ENCODE measurements at regions not wholly inside any gene's neighbourhood (a gene's known extent, or its start where the extent isn't known, plus 50 kb on each side); places are given as distances from the start of the nearest gene placed in this dataset.

GRCh38 chr14:83096092-83096491, 1562.4 kb upstream of the SEL1L start:
- DNase-seq (ENCODE audit: low spot score) (no peak), ATAC-seq (no peak)
- no peaks in the 10 kb centered on the region for H3K4me1 ChIP-seq (ENCODE audit: insufficient read depth)
- no peak for TF ChIP-seq EZH2 (IDR thresholded peaks at IDR 0.05; ENCODE audit: low read depth, unreplicated experiment)
- H3K27me3 ChIP-seq (ENCODE audit: insufficient read depth) = no peaks in the 10 kb centered on the region
- H3K27me3 Mint-ChIP-seq (ENCODE audit: insufficient read depth, low read depth, poor library complexity) = peaks cover 3% of the 10 kb centered on the region
- no peak overlapping the region for H2AFZ ChIP-seq
- 0 out of 2 replicates have a peak, but pooled peaks cover 3% of the 10 kb centered on the region for H3K9me2 ChIP-seq (ENCODE audit: insufficient read depth)
- no peaks in the 10 kb centered on the region for H3K36me3 ChIP-seq (ENCODE audit: insufficient read depth)
- H3K9me3 Mint-ChIP-seq = no peaks in the 10 kb centered on the region
- no peak overlapping the region for H3K27ac ChIP-seq (ENCODE audit: low read depth)
- no peak overlapping the region for H3K27ac Mint-ChIP-seq
- no peak overlapping the region for H3K4me3 Mint-ChIP-seq
- no peaks in the 10 kb centered on the region for H4K20me1 ChIP-seq (replicated peaks; ENCODE audit: insufficient read depth)
- H3K4me3 ChIP-seq = no peak overlapping the region
- no peaks in the 10 kb centered on the region for H3K36me3 Mint-ChIP-seq (ENCODE audit: low read depth)
- H3K4me2 ChIP-seq = no peak overlapping the region
- no peaks in the 10 kb centered on the region for H3K79me2 ChIP-seq (replicated peaks; ENCODE audit: insufficient read depth)
- no peaks in the 10 kb centered on the region; the same call in 2 of the 3 replicates for H3K4me1 Mint-ChIP-seq
- no peaks in the 10 kb centered on the region for H3F3A ChIP-seq (replicated peaks; ENCODE audit: low read depth)

GRCh38 chr14:83101846-83102245, 1568.2 kb upstream of the SEL1L start:
- Mint-ChIP-seq H3K9me3 (peaks cover 4% of the 10 kb centered on the region; the same call in 2 of the 3 replicates), H3K4me3 (no peak overlapping the region), H3K27me3 (ENCODE audit: insufficient read depth, low read depth, poor library complexity) (no peaks in the 10 kb centered on the region), H3K27ac (no peak overlapping the region), H3K4me1 (no peaks in the 10 kb centered on the region; the same call in 1 of the 3 replicates), H3K36me3 (ENCODE audit: low read depth) (no peaks in the 10 kb centered on the region)
- Histone ChIP-seq H3K27ac (ENCODE audit: low read depth) (no peak overlapping the region), H3K79me2 (replicated peaks; ENCODE audit: insufficient read depth) (no peaks in the 10 kb centered on the region), H3K9me2 (ENCODE audit: insufficient read depth) (no peaks in the 10 kb centered on the region), H3F3A (replicated peaks; ENCODE audit: low read depth) (no peaks in the 10 kb centered on the region), H3K36me3 (ENCODE audit: insufficient read depth) (no peaks in the 10 kb centered on the region), H3K27me3 (ENCODE audit: insufficient read depth) (no peaks in the 10 kb centered on the region), H3K4me2 (no peak overlapping the region), H3K4me1 (ENCODE audit: insufficient read depth) (no peaks in the 10 kb centered on the region), H3K4me3 (no peak overlapping the region), H4K20me1 (replicated peaks; ENCODE audit: insufficient read depth) (no peaks in the 10 kb centered on the region), H2AFZ (no peak overlapping the region)
- ATAC-seq (no peak), DNase-seq (ENCODE audit: low spot score) (no peak)
- TF ChIP-seq NANOG (IDR thresholded peaks at IDR 0.05; ENCODE audit: borderline replicate concordance) = no peak
- TF ChIP-seq ZNF331 (CRISPR knock-in tag; IDR thresholded peaks at IDR 0.05; ENCODE audit: low read depth) = no peak
- TF ChIP-seq ETS1 (IDR thresholded peaks at IDR 0.05) = no peak
- no peak for TF ChIP-seq CTCF (conservative IDR thresholded peaks at IDR 0.05; ENCODE audit: low read depth in 2 of 2)
- no peak for TF ChIP-seq EZH2 (IDR thresholded peaks at IDR 0.05; ENCODE audit: low read depth, unreplicated experiment)
- TF ChIP-seq REST (IDR thresholded peaks at IDR 0.05; ENCODE audit: unreplicated experiment) = no peak
- no peak for TF ChIP-seq ZNF114 (CRISPR knock-in tag; IDR thresholded peaks at IDR 0.05)
- no peak for TF ChIP-seq EZH2phosphoT487 (IDR thresholded peaks at IDR 0.05; ENCODE audit: unreplicated experiment)
- no peak for TF ChIP-seq STAT1 (IDR thresholded peaks at IDR 0.05; ENCODE audit: unreplicated experiment)
- no peak for TF ChIP-seq CREB1 (CRISPR knock-in tag; IDR thresholded peaks at IDR 0.05; ENCODE audit: low read depth)
- TF ChIP-seq POLR2AphosphoS5 (IDR thresholded peaks at IDR 0.05; ENCODE audit: low read depth) = no peak
- no peak for TF ChIP-seq JUNB (IDR thresholded peaks at IDR 0.05; ENCODE audit: unreplicated experiment)

Data from GM23338 (cell line).